ENCODE measurements at regions not wholly inside any gene's neighbourhood (a gene's known extent, or its start where the extent isn't known, plus 50 kb on each side); places are given as distances from the start of the nearest gene placed in this dataset.
"Not testable (repeated sequence)": the region's sequence is repeated elsewhere in the genome, so short reads cannot be mapped to it uniquely, and the experiment has no call there.

- no peak for DNase-seq
These were observed 378.1 kb upstream of the SORCS1 start for GRCh38 chr10:107542607-107543006.

GRCh38 chr10:107542016-107542415 lies 377.5 kb upstream of the SORCS1 start:
- no peak for DNase-seq

- no peak for DNase-seq
These were observed 376.5 kb upstream of the SORCS1 start for GRCh38 chr10:107540981-107541380.

- DNase-seq, result no peak
These were observed 364.8 kb upstream of the SORCS1 start for GRCh38 chr10:107529350-107529749.

- DNase-seq, result no peak
These were observed 355.8 kb upstream of the SORCS1 start for GRCh38 chr10:107520348-107520747.

GRCh38 chr10:107517811-107518210 lies 353.3 kb upstream of the SORCS1 start:
- DNase-seq, result no peak

GRCh38 chr10:107516349-107516748 lies 351.8 kb upstream of the SORCS1 start:
- no peak for DNase-seq

GRCh38 chr10:107504011-107504410 lies 339.5 kb upstream of the SORCS1 start:
- DNase-seq, result not testable (repeated sequence)

GRCh38 chr10:107502229-107502985 lies 337.9 kb upstream of the SORCS1 start:
- DNase-seq, result no peak

GRCh38 chr10:107498983-107499382 lies 334.5 kb upstream of the SORCS1 start:
- no peak for DNase-seq

- no peak for DNase-seq
These were observed 332.5 kb upstream of the SORCS1 start for GRCh38 chr10:107497024-107497423.

GRCh38 chr10:107496594-107496993 lies 332.1 kb upstream of the SORCS1 start:
- DNase-seq, result no peak

- DNase-seq, result no peak
These were observed 327.9 kb upstream of the SORCS1 start for GRCh38 chr10:107492389-107492788.

GRCh38 chr10:107490389-107490788 lies 325.9 kb upstream of the SORCS1 start:
- no peak for DNase-seq

GRCh38 chr10:107487284-107487683 lies 322.8 kb upstream of the SORCS1 start:
- DNase-seq, result no peak

GRCh38 chr10:107485019-107485418 lies 320.5 kb upstream of the SORCS1 start:
- DNase-seq, result no peak

GRCh38 chr10:107481881-107482280 lies 317.4 kb upstream of the SORCS1 start:
- no peak for DNase-seq

- DNase-seq, result no peak
These were observed 316.7 kb upstream of the SORCS1 start for GRCh38 chr10:107481224-107481623.

- DNase-seq, result no peak
These were observed 316.3 kb upstream of the SORCS1 start for GRCh38 chr10:107480781-107481180.

- no peak for DNase-seq
These were observed 312.8 kb upstream of the SORCS1 start for GRCh38 chr10:107477266-107477665.

- DNase-seq, result no peak
These were observed 311.9 kb upstream of the SORCS1 start for GRCh38 chr10:107476408-107476807.

GRCh38 chr10:107474650-107475049 lies 310.1 kb upstream of the SORCS1 start:
- DNase-seq, result no peak

GRCh38 chr10:107473225-107473624 lies 308.7 kb upstream of the SORCS1 start:
- DNase-seq, result no peak

GRCh38 chr10:107471911-107472310 lies 307.4 kb upstream of the SORCS1 start:
- DNase-seq, result no peak

GRCh38 chr10:107453561-107453960 lies 289.1 kb upstream of the SORCS1 start:
- DNase-seq, result no peak
